ENCODE measurements at regions not wholly inside any gene's neighbourhood (a gene's known extent, or its start where the extent isn't known, plus 50 kb on each side); places are given as distances from the start of the nearest gene placed in this dataset.
"Not testable (repeated sequence)": the region's sequence is repeated elsewhere in the genome, so short reads cannot be mapped to it uniquely, and the experiment has no call there.

GRCh38 chr9:138221446-138222054 is 344.0 kb downstream of the CACNA1B start:
- not testable (repeated sequence) for TF ChIP-seq CTCF (conservative IDR thresholded peaks at IDR 0.05; ENCODE audit: low read depth, low read length); RAD21 (IDR thresholded peaks at IDR 0.05; ENCODE audit: low read length); MXI1 (IDR thresholded peaks at IDR 0.05; ENCODE audit: borderline replicate concordance, low read depth, low read length); POLR2A (IDR thresholded peaks at IDR 0.05; ENCODE audit: low read depth, low read length)

Data from IMR-90 (cell line).